C4-2B (cell line): ENCODE measurements at regions not wholly inside any gene's neighbourhood (a gene's known extent, or its start where the extent isn't known, plus 50 kb on each side); places are given as distances from the start of the nearest gene placed in this dataset.

Experiments
- ZFX ChIP-seq: fragments of 450-650 bp; IDR thresholded peaks from 2 replicates; pipeline ENCODE4 v1.6.1; 2017
- TF ChIP-seq, protein P1 (sequence below): fragments of 450-650 bp; conservative IDR thresholded peaks from 2 replicates; pipeline ENCODE4 v1.5.1; 2017; ENCODE audit warnings: mild to moderate bottlenecking

DNA sequence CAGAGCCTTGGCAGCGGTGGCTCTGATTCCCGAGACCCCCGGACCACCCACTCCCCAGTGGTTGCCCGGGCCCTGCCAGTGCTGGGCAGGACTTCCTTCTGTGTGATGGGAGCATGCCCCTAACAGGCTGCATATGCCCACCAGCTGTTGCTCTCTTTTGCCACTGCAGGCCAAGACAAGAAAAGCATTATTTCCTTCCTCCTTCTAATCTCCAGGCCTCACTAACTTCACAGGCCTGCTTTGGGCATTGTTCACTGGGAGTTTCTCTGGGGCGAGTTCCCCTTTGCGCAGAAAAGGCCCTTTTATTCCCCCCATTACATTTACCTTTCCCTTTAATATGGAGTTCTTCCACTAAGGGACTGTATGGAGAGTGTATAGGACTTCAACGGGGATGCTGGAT, 249.1 kb upstream of the SIX2 start:
- TF ChIP-seq, protein P1, sequence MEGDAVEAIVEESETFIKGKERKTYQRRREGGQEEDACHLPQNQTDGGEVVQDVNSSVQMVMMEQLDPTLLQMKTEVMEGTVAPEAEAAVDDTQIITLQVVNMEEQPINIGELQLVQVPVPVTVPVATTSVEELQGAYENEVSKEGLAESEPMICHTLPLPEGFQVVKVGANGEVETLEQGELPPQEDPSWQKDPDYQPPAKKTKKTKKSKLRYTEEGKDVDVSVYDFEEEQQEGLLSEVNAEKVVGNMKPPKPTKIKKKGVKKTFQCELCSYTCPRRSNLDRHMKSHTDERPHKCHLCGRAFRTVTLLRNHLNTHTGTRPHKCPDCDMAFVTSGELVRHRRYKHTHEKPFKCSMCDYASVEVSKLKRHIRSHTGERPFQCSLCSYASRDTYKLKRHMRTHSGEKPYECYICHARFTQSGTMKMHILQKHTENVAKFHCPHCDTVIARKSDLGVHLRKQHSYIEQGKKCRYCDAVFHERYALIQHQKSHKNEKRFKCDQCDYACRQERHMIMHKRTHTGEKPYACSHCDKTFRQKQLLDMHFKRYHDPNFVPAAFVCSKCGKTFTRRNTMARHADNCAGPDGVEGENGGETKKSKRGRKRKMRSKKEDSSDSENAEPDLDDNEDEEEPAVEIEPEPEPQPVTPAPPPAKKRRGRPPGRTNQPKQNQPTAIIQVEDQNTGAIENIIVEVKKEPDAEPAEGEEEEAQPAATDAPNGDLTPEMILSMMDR, result no peak
- TF ChIP-seq ZFX, result no peak
